Nephron (organoid): ENCODE measurements at regions not wholly inside any gene's neighbourhood (a gene's known extent, or its start where the extent isn't known, plus 50 kb on each side); places are given as distances from the start of the nearest gene placed in this dataset.

ENCODE experiments used
- H3K27ac Mint-ChIP-seq, 3 experiments: 2 replicates each; pipeline ENCODE4 v1.8.0; 2020; ENCODE audit warnings: mixed read lengths in 3 of 3, mild to moderate bottlenecking in 2 of 3, moderate library complexity in 1 of 3
- H3K27me3 Mint-ChIP-seq: 2 replicates; pipeline ENCODE4 v1.8.0; 2021; ENCODE audit warnings: low read depth, mild to moderate bottlenecking, moderate library complexity, mixed read lengths
- H3K36me3 Mint-ChIP-seq: 2 replicates; pipeline ENCODE4 v1.8.0; 2020; ENCODE audit warnings: low read depth, mixed read lengths
- H3K4me1 Mint-ChIP-seq: 2 replicates; pipeline ENCODE4 v1.8.0; 2020; ENCODE audit warnings: mixed read lengths
- H3K4me3 Mint-ChIP-seq, 3 experiments: 2 replicates each; pipeline ENCODE4 v1.8.0; 2020; ENCODE audit warnings: mild to moderate bottlenecking in 3 of 3, mixed read lengths in 3 of 3, moderate library complexity in 2 of 3
- H3K9me3 Mint-ChIP-seq: 2 replicates; pipeline ENCODE4 v1.8.0; 2020; ENCODE audit warnings: mixed read lengths
- CTCF ChIP-seq, 3 experiments: fragments of 200-600 bp; sonication (generic); IDR thresholded peaks; one replicate each; pipeline ENCODE4 v1.5.0; 2021; ENCODE audit warnings: antibody characterized with exemption in 3 of 3; ENCODE audit not compliant: unreplicated experiment in 3 of 3

- Mint-ChIP-seq H3K4me1 (no peaks in the 10 kb centered on the region), H3K4me3 (no peak overlapping the region), H3K27me3 (no peaks in the 10 kb centered on the region), H3K27ac (no peak overlapping the region), H3K36me3 (no peaks in the 10 kb centered on the region), H3K9me3 (no peaks in the 10 kb centered on the region)
- no peak for TF ChIP-seq CTCF (IDR thresholded peaks at IDR 0.05; ENCODE audit: unreplicated experiment in 3 of 3)
These were observed 180.9 kb downstream of the RPS29 start for GRCh38 chr14:49405291-49405690.

DNA sequence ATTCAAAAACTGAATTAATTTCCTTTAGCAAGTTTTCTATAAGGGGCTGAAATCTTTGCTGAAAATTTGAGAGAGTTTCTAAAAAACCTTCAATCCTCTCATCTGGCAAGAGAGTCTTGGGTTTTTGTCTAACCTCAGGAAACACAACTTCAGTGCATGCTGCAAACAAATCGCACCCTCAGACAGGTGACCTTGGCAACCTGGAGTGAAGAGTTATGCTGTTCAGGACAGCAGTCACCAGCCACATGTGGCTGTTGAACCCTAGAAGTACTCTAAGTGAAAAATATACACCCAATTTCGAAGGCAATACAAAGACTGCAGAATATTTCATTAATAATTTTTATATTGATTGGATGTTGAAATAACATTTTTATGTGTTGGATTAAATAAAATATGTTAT, 184.8 kb downstream of the RPS29 start:
- Mint-ChIP-seq H3K4me1 (no peaks in the 10 kb centered on the region), H3K27ac (no peak overlapping the region), H3K27me3 (no peaks in the 10 kb centered on the region), H3K9me3 (peaks cover 12% of the 10 kb centered on the region), H3K36me3 (no peaks in the 10 kb centered on the region), H3K4me3 (no peak overlapping the region)
- TF ChIP-seq CTCF (IDR thresholded peaks at IDR 0.05; ENCODE audit: unreplicated experiment in 3 of 3): no peak

GRCh38 chr14:49396801-49397200, 189.4 kb downstream of the RPS29 start:
- no peak overlapping the region for H3K4me3 Mint-ChIP-seq
- H3K4me1 Mint-ChIP-seq: no peaks in the 10 kb centered on the region
- no peaks in the 10 kb centered on the region for H3K27me3 Mint-ChIP-seq
- H3K9me3 Mint-ChIP-seq: peaks cover 20% of the 10 kb centered on the region
- no peak for TF ChIP-seq CTCF (IDR thresholded peaks at IDR 0.05; ENCODE audit: unreplicated experiment in 3 of 3)
- no peaks in the 10 kb centered on the region for H3K36me3 Mint-ChIP-seq
- H3K27ac Mint-ChIP-seq: no peak overlapping the region

DNA sequence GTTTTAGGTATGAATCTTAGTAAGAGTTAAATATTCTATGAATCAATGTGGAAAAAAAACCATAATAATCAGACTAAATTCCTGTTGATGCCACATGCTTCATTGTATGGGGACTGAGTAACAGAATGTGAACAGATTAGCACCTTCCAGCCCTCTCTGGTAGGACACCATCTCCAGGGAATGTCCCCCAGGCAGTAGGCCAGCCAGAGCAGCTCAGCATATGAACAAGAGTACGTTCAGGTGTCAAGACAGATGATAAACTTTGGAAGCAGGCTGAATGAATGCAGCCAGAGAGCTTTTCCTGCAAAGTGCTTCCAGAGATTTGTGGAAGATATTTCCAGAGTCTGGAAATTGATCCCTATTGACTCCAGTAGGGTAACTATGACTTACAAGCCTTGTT, 204.4 kb downstream of the RPS29 start:
- Mint-ChIP-seq H3K4me3 (no peak overlapping the region), H3K4me1 (no peaks in the 10 kb centered on the region)

DNA sequence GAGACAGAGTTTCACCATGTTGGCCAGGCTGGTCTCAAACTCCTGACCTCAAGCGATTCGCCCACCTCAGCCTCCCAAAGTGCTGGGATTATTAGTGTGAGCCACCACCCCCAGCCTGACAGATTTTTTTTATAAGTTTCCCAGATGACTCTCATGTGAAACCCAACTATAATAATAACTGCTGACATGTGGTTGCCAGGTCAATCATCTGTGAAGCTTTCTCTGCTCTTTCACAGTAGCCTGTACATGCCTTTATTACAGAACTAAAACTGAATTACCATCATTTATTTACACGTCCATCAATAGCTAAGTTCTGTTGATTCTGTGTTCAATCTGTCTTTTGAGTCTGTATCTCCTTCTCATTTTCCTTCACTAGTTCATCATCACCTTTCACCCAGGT, 218.5 kb downstream of the RPS29 start:
- Mint-ChIP-seq H3K27ac (no peak overlapping the region), H3K9me3 (no peaks in the 10 kb centered on the region), H3K36me3 (no peaks in the 10 kb centered on the region), H3K4me3 (no peak overlapping the region), H3K4me1 (peaks cover 11% of the 10 kb centered on the region), H3K27me3 (no peaks in the 10 kb centered on the region)
- no peak for TF ChIP-seq CTCF (IDR thresholded peaks at IDR 0.05; ENCODE audit: unreplicated experiment in 3 of 3)

More for the DNA sequence above, 204.4 kb downstream of the RPS29 start:
- H3K9me3 Mint-ChIP-seq: peaks cover 15% of the 10 kb centered on the region
- no peak overlapping the region for H3K27ac Mint-ChIP-seq
- TF ChIP-seq CTCF (IDR thresholded peaks at IDR 0.05; ENCODE audit: unreplicated experiment in 3 of 3): no peak
- no peaks in the 10 kb centered on the region for H3K36me3 Mint-ChIP-seq
- no peaks in the 10 kb centered on the region for H3K27me3 Mint-ChIP-seq

DNA sequence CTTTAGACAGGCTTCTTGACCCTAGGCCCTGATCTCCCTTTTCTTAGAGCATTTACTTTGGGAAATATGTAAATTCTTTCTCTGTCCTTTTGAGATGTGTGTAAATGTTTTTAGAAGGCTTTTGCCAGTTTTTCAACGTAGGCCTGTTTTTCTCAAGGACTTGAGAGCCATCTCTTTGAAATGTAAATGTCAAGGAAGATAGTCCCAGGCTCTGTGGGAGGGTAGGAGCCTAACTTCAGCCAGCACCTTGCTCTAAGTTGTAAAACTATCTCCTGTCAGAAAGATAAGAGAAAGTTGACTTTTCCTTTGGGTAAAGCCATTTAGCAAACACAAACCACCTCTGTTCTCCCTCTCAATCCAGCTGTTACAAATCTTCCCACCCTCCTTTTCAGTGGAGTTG, 219.8 kb downstream of the RPS29 start:
- no peaks in the 10 kb centered on the region for H3K36me3 Mint-ChIP-seq
- no peaks in the 10 kb centered on the region for H3K27me3 Mint-ChIP-seq
- H3K27ac Mint-ChIP-seq: no peak overlapping the region
- H3K4me3 Mint-ChIP-seq: no peak overlapping the region
- no peak for TF ChIP-seq CTCF (IDR thresholded peaks at IDR 0.05; ENCODE audit: unreplicated experiment in 3 of 3)
- H3K4me1 Mint-ChIP-seq: peaks cover 11% of the 10 kb centered on the region
- no peaks in the 10 kb centered on the region for H3K9me3 Mint-ChIP-seq
